ENCODE measurements at regions not wholly inside any gene's neighbourhood (a gene's known extent, or its start where the extent isn't known, plus 50 kb on each side); places are given as distances from the start of the nearest gene placed in this dataset.
A peak's percentile ranks its signal among the peaks of the same experiment; 100 is the strongest.

DNA sequence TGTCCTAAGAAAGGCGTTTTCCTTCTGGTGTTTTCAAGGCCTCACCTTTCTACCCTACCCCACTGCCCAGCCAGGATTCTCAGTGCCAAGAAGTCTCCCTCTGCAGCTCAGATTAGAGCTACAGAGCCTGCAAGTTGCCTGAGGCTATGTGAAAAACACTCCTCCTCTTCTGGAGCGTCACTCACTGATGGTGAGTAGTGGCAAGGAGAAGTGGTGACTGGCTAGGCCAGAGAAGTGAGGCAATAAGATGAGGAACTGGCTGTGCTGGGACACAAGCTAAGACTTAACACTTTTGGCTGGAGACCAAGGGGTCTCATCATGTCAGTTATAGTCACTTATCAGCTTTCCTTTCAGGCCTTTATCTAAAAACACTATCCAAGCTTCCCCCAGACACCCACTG, 86.7 kb upstream of the PRKAR2B start:
- Histone ChIP-seq H3K9me3 (ENCODE audit: control insufficient read depth, low read depth, low read length) (no peaks in the 10 kb centered on the region), H3K36me3 (ENCODE audit: control insufficient read depth in 2 of 2, extremely low read depth in 1 of 2, insufficient read depth in 2 of 2, low read length in 2 of 2) (no peaks in the 10 kb centered on the region), H3K4me2 (ENCODE audit: control insufficient read depth, extremely low read depth, insufficient read depth, low read depth, low read length) (no peak overlapping the region), H3K27me3 (ENCODE audit: control insufficient read depth, extremely low read depth, insufficient read depth, low read length) (no peaks in the 10 kb centered on the region), H3K4me1 (ENCODE audit: control insufficient read depth, extremely low read depth, insufficient read depth, low read length) (no peaks in the 10 kb centered on the region), H2AFZ (ENCODE audit: control insufficient read depth, low read length) (no peak overlapping the region), H4K20me1 (ENCODE audit: control insufficient read depth, extremely low read depth, insufficient read depth, low read length) (no peaks in the 10 kb centered on the region), H3K27ac (ENCODE audit: control insufficient read depth, insufficient read depth, low read length) (no peak overlapping the region), H3K79me2 (ENCODE audit: control insufficient read depth, insufficient read depth, low read length) (no peaks in the 10 kb centered on the region), H3K9me1 (ENCODE audit: control insufficient read depth, extremely low read depth, insufficient read depth, low read length) (no peaks in the 10 kb centered on the region), H3K4me3 (ENCODE audit: control insufficient read depth in 2 of 3, extremely low read depth in 1 of 3, insufficient read depth in 2 of 3, low read depth in 1 of 3, low read length in 3 of 3) (no peak overlapping the region), H3K9ac (ENCODE audit: control insufficient read depth, extremely low read depth, insufficient read depth, low read length) (no peak overlapping the region)
- dilution Hi-C loops (cut with MboI; ENCODE audit: extremely low pct_ligation_motif_present, low sequenced_read_pairs), result no loop called here
- TF ChIP-seq CTCF (optimal IDR thresholded peaks at IDR 0.05 in 1 of 3, IDR thresholded peaks at IDR 0.05 in 1 of 3, conservative IDR thresholded peaks at IDR 0.05 in 1 of 3; ENCODE audit: extremely low read depth in 1 of 3, insufficient read depth in 2 of 3, low read length in 3 of 3) (no peak), EZH2 (IDR thresholded peaks at IDR 0.05; ENCODE audit: low read length) (no peak)
- FAIRE-seq (no peak), DNase-seq (ENCODE audit: low read depth, low spot score) (no peak)

DNA sequence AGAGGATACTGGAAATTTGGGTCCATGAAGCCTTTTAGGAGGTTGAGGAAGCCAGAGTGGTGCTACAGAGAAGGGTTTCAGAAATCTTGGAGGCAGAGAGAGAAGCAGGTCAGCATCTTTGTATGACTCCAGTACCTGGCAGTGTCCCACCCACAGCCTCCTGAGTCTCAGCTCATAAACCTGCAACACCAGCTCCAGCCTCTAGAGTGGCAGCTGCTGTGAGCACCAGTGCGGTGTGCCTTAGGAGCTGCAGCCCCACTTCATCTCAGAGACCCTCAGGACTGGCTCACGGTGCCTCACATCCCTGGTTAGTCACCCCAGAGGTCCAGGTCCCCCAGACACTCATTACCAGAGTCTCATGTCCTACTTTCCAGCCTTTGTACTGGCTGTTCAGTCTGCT, 84.8 kb upstream of the PRKAR2B start:
- H3K36me3 ChIP-seq (ENCODE audit: control insufficient read depth in 2 of 2, extremely low read depth in 1 of 2, insufficient read depth in 2 of 2, low read length in 2 of 2), result no peaks in the 10 kb centered on the region
- FAIRE-seq (no peak), DNase-seq (ENCODE audit: low read depth, low spot score) (no peak)
- H3K9me3 ChIP-seq (ENCODE audit: control insufficient read depth, low read depth, low read length), result no peaks in the 10 kb centered on the region
- TF ChIP-seq CTCF (optimal IDR thresholded peaks at IDR 0.05 in 1 of 3, IDR thresholded peaks at IDR 0.05 in 1 of 3, conservative IDR thresholded peaks at IDR 0.05 in 1 of 3; ENCODE audit: extremely low read depth in 1 of 3, insufficient read depth in 2 of 3, low read length in 3 of 3) (peak; percentile 9 to 48 (median 25)), EZH2 (IDR thresholded peaks at IDR 0.05; ENCODE audit: low read length) (no peak)
- no peaks in the 10 kb centered on the region for H3K27me3 ChIP-seq (ENCODE audit: control insufficient read depth, extremely low read depth, insufficient read depth, low read length)
- H3K4me1 ChIP-seq (ENCODE audit: control insufficient read depth, extremely low read depth, insufficient read depth, low read length), result no peaks in the 10 kb centered on the region
- dilution Hi-C loops (cut with MboI; ENCODE audit: extremely low pct_ligation_motif_present, low sequenced_read_pairs), result no loop called here
- no peaks in the 10 kb centered on the region for H3K79me2 ChIP-seq (ENCODE audit: control insufficient read depth, insufficient read depth, low read length)
- H3K27ac ChIP-seq (ENCODE audit: control insufficient read depth, insufficient read depth, low read length), result no peak overlapping the region
- H3K9ac ChIP-seq (ENCODE audit: control insufficient read depth, extremely low read depth, insufficient read depth, low read length), result no peak overlapping the region
- H3K4me2 ChIP-seq (ENCODE audit: control insufficient read depth, extremely low read depth, insufficient read depth, low read depth, low read length), result no peak overlapping the region
- no peak overlapping the region for H2AFZ ChIP-seq (ENCODE audit: control insufficient read depth, low read length)
- H4K20me1 ChIP-seq (ENCODE audit: control insufficient read depth, extremely low read depth, insufficient read depth, low read length), result no peaks in the 10 kb centered on the region
- H3K4me3 ChIP-seq (ENCODE audit: control insufficient read depth in 2 of 3, extremely low read depth in 1 of 3, insufficient read depth in 2 of 3, low read depth in 1 of 3, low read length in 3 of 3), result no peak overlapping the region
- no peaks in the 10 kb centered on the region for H3K9me1 ChIP-seq (ENCODE audit: control insufficient read depth, extremely low read depth, insufficient read depth, low read length)

All from keratinocyte (primary cell).